ACC112 (cell line): ENCODE measurements at regions not wholly inside any gene's neighbourhood (a gene's known extent, or its start where the extent isn't known, plus 50 kb on each side); places are given as distances from the start of the nearest gene placed in this dataset.

ENCODE experiments used
- H2AFZ ChIP-seq: fragments of 200-600 bp; sonication (generic); one replicate; pipeline ENCODE4 v1.6.0; 2017; ENCODE audit warnings: antibody characterized with exemption, low read length; ENCODE audit not compliant: unreplicated experiment
- H3K27ac ChIP-seq: fragments of 200-600 bp; sonication (generic); 2 replicates; pipeline ENCODE4 v1.5.1; 2014; ENCODE audit warnings: low read depth, mild to moderate bottlenecking, antibody characterized with exemption, low read length, moderate library complexity
- H3K27me3 ChIP-seq: fragments of 200-600 bp; sonication (generic); 2 replicates; pipeline ENCODE4 v1.6.1; 2014; ENCODE audit warnings: mild to moderate bottlenecking, antibody characterized with exemption, low read length, moderate library complexity, mixed read lengths; ENCODE audit not compliant: insufficient read depth
- H3K36me3 ChIP-seq: fragments of 200-600 bp; sonication (generic); 2 replicates; pipeline ENCODE4 v1.6.1; 2016; ENCODE audit warnings: mild to moderate bottlenecking, antibody characterized with exemption, low read length, moderate library complexity, mixed read lengths; ENCODE audit not compliant: insufficient read depth
- H3K4me1 ChIP-seq: fragments of 200-600 bp; sonication (generic); one replicate; pipeline ENCODE4 v1.6.1; 2016; ENCODE audit warnings: low read length, mixed read lengths; ENCODE audit not compliant: insufficient read depth, unreplicated experiment, control insufficient read depth
- H3K4me3 ChIP-seq: fragments of 200-600 bp; sonication (generic); 2 replicates; pipeline ENCODE4 v1.5.1; 2014; ENCODE audit warnings: mild to moderate bottlenecking, low read depth, low read length
- H3K79me2 ChIP-seq: fragments of 200-600 bp; sonication (generic); one replicate; pipeline ENCODE4 v1.6.0; 2016; ENCODE audit warnings: low read length; ENCODE audit not compliant: control insufficient read depth, unreplicated experiment, insufficient read depth

DNA sequence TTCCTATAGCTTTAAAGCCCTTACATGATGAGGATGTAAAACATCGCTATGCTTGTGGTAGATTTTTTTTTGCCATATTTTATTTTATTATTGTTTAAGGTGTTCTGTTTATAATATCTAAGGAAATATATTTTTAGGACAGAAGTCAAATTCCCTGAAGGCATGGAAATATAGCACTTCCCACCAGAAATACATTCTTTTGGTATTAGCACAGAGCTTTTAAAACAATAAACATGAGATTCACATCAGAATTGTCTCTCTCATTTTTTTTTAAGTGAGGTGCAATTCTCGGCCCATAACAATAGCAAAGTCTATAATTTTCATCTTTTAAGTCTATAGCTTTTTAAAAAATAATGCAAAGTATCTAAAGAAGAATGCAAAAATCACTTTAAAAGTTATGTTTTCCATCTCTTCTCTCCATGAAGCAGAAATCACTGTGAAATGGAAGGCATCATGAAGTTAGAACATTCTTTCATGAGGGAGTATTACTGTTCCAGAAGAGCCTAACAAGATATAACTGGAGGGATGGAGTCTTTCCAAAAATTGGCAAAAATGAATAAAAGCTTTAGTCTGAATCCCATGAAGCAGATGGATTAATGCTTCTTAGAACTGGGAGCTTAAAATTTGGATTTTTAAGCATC, 283.6 kb upstream of the TRIB2 start:
- Histone ChIP-seq H2AFZ (no peak overlapping the region), H3K79me2 (no peaks in the 10 kb centered on the region), H3K36me3 (no peaks in the 10 kb centered on the region), H3K4me1 (peaks cover 30% of the 10 kb centered on the region), H3K27ac (peak overlapping the region; percentile 39), H3K4me3 (no peak overlapping the region), H3K27me3 (no peaks in the 10 kb centered on the region)

DNA sequence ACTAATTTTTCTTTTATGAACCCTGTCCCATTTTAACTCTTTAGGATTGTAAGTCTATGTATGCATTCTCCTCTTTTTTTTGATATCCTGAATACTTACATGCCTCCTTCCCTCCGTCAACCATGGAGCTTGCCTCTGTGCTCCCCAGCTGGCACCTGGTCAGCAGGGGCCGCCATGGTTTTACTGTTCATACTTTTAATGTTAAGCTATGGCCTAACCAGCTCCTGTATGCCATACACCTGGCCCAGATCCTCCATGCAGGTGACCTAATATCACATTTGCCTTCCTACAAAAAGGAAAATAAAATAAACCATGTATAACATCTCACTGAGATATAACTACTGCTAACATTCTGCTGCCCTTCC, 283.1 kb upstream of the TRIB2 start:
- H3K27ac ChIP-seq: peak overlapping the region; percentile 34
- H3K4me3 ChIP-seq: no peak overlapping the region
- H2AFZ ChIP-seq: no peak overlapping the region
- no peaks in the 10 kb centered on the region for H3K36me3 ChIP-seq
- no peaks in the 10 kb centered on the region for H3K79me2 ChIP-seq
- H3K27me3 ChIP-seq: no peaks in the 10 kb centered on the region
- H3K4me1 ChIP-seq: peaks cover 29% of the 10 kb centered on the region

DNA sequence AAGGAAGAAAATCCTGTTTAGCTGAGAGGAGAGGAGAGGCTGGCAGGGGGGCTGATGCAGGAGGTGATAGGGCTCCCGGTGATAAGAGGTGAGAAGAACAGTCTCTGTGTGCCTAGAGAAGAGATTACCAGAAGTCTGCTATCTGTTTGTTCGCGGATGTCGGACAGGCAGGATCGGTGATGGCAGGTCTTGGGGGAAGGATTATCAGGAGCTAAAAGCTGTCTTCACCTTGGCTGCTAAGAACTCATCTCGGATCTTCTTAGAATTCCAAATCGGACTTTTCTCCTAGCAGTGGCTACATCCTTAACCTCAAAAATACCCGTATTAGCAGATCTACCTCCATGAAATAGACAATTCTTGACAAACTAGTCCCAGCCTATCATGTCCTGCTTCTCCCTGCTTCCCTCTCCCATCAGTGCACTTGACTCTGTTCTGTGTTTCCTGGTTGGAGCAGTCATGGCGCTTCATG, 282.1 kb upstream of the TRIB2 start:
- Histone ChIP-seq H2AFZ (no peak overlapping the region), H3K27ac (no peak overlapping the region), H3K4me1 (peaks cover 22% of the 10 kb centered on the region)

DNA sequence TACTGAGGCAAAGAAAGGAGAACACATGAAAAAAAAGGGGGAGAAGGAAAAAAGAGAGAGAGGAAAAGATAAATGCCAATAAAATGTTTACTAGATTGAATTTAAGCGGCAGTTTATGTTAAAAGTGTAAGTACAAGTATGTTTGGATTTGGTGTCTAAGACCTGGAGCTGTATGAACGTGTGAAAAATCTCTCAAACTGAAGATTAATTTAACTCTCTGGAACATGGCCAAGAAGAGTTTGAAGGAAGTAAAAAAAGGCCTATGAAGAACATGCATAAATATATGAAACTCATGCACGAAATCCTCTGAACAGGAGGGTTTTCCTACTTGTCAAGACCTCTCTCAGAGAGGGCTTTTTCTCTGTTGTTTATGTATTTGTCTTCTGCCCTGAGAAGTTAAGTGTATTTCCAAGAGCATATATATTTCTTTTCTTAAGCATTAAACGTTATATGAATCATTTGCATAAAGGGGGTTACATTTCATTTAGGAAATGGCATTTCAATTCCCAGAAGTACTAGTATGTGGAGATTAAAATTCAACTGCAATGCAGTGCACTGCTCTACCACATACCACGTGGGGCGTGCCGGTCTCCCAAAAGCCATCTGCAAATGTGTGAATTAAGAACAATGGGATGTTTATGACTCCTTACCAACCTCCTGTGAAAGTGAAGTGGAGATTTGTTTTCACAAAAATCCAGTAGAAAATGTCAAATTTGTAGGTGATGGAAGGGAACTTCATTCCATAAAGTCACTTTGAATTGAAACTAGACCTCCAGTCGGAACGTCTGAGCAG, 281.1 kb upstream of the TRIB2 start:
- H3K79me2 ChIP-seq: no peaks in the 10 kb centered on the region
- H3K4me3 ChIP-seq: no peak overlapping the region
- H3K36me3 ChIP-seq: no peaks in the 10 kb centered on the region
- H3K4me1 ChIP-seq: peaks cover 13% of the 10 kb centered on the region
- no peak overlapping the region for H2AFZ ChIP-seq
- no peaks in the 10 kb centered on the region for H3K27me3 ChIP-seq
- H3K27ac ChIP-seq: no peak overlapping the region

More for the DNA sequence above, 282.1 kb upstream of the TRIB2 start:
- no peaks in the 10 kb centered on the region for H3K27me3 ChIP-seq
- no peaks in the 10 kb centered on the region for H3K36me3 ChIP-seq
- no peaks in the 10 kb centered on the region for H3K79me2 ChIP-seq
- H3K4me3 ChIP-seq: no peak overlapping the region

DNA sequence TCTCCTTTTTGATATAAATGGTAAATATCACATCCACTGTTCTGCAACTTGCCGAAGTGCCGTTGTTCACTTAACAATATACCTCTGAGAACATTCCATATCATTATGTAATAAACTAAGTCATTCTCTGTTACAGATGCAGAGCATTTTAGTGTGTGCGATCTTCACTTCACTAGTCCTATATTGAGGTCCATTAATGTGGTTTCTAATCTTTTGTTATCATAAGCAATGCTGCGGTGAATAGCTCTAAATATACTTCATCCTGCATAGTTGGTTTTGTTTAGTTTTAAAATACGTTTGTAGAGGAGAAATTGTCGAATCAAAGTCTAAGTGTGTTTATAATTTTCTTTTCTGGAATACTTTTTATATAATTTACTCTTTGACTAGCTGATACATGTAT, 280.3 kb upstream of the TRIB2 start:
- Histone ChIP-seq H3K79me2 (no peaks in the 10 kb centered on the region), H3K36me3 (no peaks in the 10 kb centered on the region), H3K4me3 (no peak overlapping the region), H3K4me1 (peaks cover 10% of the 10 kb centered on the region), H2AFZ (no peak overlapping the region), H3K27ac (no peak overlapping the region), H3K27me3 (no peaks in the 10 kb centered on the region)

GRCh38 chr2:12436935-12437561, 279.7 kb upstream of the TRIB2 start:
- Histone ChIP-seq H3K27me3 (no peaks in the 10 kb centered on the region), H2AFZ (no peak overlapping the region), H3K4me3 (no peak overlapping the region), H3K36me3 (no peaks in the 10 kb centered on the region), H3K79me2 (no peaks in the 10 kb centered on the region), H3K4me1 (peaks cover 10% of the 10 kb centered on the region), H3K27ac (no peak overlapping the region)

DNA sequence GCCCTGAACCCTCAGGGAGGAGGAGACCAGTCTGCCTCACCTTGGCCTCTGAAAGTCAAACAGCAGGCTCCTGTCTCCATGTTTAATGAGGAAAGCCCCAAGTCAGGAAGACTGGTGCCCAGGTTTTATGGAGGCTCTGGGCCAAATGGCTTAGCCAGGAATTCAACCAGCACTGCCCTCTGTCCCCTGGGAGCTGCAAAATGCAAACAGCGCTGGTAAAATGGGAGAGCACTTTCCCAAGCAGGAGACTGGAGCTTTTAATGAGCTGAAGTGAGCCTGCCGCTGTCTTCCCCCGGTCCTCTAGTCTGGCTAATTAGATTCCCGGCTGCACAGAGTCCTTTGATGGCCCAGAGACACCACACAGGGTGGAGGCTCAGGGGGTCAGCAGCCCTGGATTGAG, 276.0 kb upstream of the TRIB2 start:
- Histone ChIP-seq H2AFZ (no peak overlapping the region), H3K4me1 (peaks cover 4% of the 10 kb centered on the region), H3K79me2 (no peaks in the 10 kb centered on the region), H3K27ac (no peak overlapping the region), H3K36me3 (no peaks in the 10 kb centered on the region), H3K27me3 (no peaks in the 10 kb centered on the region), H3K4me3 (no peak overlapping the region)

DNA sequence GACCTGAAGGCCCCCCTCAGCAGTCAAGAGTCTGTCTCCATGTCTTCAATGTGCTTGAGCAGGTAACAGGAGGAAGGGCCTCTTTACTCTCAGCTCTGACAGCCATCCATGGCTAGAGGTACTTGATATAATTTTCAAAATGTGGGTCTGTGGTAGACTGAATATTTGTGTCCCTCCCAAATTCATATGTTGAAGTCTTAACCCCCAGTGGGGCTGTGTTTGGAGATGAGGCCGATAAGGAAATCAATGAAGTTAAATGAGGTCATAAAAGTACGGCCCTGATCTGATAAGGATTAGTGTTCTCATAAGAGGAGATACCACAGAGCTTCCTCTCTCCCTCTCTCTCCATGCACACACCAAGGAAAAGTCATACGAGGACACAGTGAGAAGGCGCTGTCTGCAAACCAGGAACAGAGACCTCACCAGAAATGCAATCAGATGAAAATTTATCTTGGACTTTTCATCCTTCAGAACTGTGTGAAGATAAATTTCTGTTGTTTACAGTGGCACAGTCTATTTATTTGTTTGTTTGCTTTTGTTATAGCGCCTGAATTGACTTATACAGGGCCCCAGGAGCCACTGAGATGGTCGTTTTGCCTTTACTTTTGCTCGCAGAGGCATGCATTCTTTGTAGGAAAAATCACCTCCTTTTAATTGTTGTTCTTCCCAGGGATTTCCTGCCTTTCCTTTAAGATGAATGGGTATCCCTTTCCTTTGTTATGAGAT, 274.8 kb upstream of the TRIB2 start:
- Histone ChIP-seq H3K4me3 (no peak overlapping the region), H3K79me2 (no peaks in the 10 kb centered on the region), H3K4me1 (peaks cover 4% of the 10 kb centered on the region), H3K27ac (no peak overlapping the region), H3K36me3 (no peaks in the 10 kb centered on the region), H2AFZ (no peak overlapping the region), H3K27me3 (no peaks in the 10 kb centered on the region)

DNA sequence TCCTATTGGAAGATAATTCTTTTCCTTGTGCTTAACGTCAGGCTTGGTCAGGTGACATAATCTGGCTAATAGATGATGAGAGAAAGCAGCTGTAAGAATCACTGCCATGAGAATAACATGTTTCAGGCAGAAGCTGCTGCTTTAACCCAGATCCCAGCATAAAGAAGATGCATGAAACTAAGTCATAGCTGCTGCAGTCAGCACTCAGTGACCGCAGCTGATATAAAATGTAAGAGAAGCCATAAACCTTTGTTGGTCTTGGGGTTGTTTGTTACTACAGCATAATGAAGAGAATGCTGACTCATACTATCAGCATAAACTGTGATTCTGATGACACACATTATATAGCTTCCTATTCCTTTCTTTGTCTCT, 274.3 kb upstream of the TRIB2 start:
- Histone ChIP-seq H3K36me3 (no peaks in the 10 kb centered on the region), H3K4me1 (peaks cover 4% of the 10 kb centered on the region), H2AFZ (no peak overlapping the region), H3K4me3 (no peak overlapping the region), H3K79me2 (no peaks in the 10 kb centered on the region), H3K27me3 (no peaks in the 10 kb centered on the region), H3K27ac (peak overlapping the region; percentile 39)

DNA sequence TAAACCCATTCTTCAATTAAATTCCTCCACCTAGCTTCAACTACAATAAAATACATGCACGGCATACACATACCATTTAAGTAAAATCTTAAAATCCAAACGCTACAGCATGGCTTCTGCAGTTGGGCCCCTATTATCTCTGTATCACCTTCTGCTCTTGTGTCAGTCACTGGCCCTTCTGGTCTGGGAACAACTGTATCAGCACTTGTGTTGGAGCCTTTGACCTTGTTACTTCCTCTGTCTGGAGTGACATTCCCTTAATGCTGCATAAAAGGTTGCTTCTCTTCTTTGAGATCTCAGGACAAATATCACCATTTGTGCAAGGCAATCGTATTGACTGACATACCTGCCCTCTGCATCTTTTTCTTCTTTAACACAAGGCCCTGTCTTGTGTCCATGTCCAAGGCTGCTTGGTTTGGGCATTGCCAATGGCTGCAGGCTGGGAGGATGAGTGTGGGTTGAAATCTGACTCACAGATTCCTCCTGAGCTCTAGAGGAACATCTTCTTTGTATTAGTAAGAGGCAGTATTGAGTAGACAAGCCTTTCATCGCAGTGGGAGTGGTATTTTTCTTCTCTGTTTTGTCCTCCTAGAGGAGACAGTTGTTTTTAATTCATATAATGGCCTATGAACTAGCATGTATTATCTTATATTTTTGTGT, 267.8 kb upstream of the TRIB2 start:
- H3K27me3 ChIP-seq: no peaks in the 10 kb centered on the region
- no peaks in the 10 kb centered on the region for H3K4me1 ChIP-seq
- H2AFZ ChIP-seq: no peak overlapping the region
- H3K36me3 ChIP-seq: no peaks in the 10 kb centered on the region
- H3K4me3 ChIP-seq: no peak overlapping the region
- no peaks in the 10 kb centered on the region for H3K79me2 ChIP-seq
- H3K27ac ChIP-seq: no peak overlapping the region
